CD14-positive monocyte (primary cell): ENCODE measurements at regions not wholly inside any gene's neighbourhood (a gene's known extent, or its start where the extent isn't known, plus 50 kb on each side); places are given as distances from the start of the nearest gene placed in this dataset.

ENCODE experiments used
- DNase-seq, 3 donors: peaks; one replicate each; pipeline ENCODE4 v3.0.0-alpha.2; 2011 to 2022
- H2AFZ ChIP-seq: 2 replicates; pipeline ENCODE4 v1.6.0; 2012; ENCODE audit warnings: mild to moderate bottlenecking, low read depth, low read length, inconsistent platforms; ENCODE audit not compliant: insufficient read depth, poor library complexity, severe bottlenecking
- H3K27ac ChIP-seq, 2 donors: 1 replicate in 1 of 2; 2 replicates in 1 of 2; pipeline ENCODE4 v1.5.1; 2012 to 2013; ENCODE audit warnings: low read length in 2 of 2, control low read depth in 1 of 2, inconsistent platforms in 1 of 2, low read depth in 1 of 2, mild to moderate bottlenecking in 1 of 2
- H3K27me3 ChIP-seq, 2 donors: one replicate each; pipeline versions ENCODE4 v1.6.0 to v1.6.1; 2011 to 2013; ENCODE audit warnings: low read length in 2 of 2; ENCODE audit not compliant: control insufficient read depth in 2 of 2, insufficient read depth in 2 of 2
- H3K36me3 ChIP-seq, 2 donors: replicated peaks in 1 of 2; 1 replicate in 1 of 2; 2 replicates in 1 of 2; pipeline versions ENCODE4 v1.5.1 to v1.6.1; 2012 to 2013; ENCODE audit warnings: low read length in 2 of 2, control low read depth in 1 of 2, inconsistent platforms in 1 of 2, mild to moderate bottlenecking in 1 of 2; ENCODE audit not compliant: insufficient read depth in 2 of 2, control insufficient read depth in 1 of 2
- H3K4me1 ChIP-seq, 2 donors: 1 replicate in 1 of 2; 2 replicates in 1 of 2; pipeline versions ENCODE4 v1.5.1 to v1.6.1; 2012 to 2013; ENCODE audit warnings: low read length in 2 of 2, control low read depth in 1 of 2, inconsistent platforms in 1 of 2, mild to moderate bottlenecking in 1 of 2, moderate library complexity in 1 of 2; ENCODE audit not compliant: insufficient read depth in 2 of 2, control insufficient read depth in 1 of 2
- H3K4me2 ChIP-seq: replicated peaks from 2 replicates; pipeline ENCODE3; 2012; ENCODE audit warnings: low read length, moderate library complexity, mild to moderate bottlenecking; ENCODE audit not compliant: poor library complexity, severe bottlenecking; ENCODE audit errors: extremely low read depth
- H3K4me3 ChIP-seq, 3 experiments: fragments of 200-600 bp in 1 of 3; sonication (generic) in 1 of 3; replicated peaks in 1 of 3; 1 replicate in 2 of 3; 2 replicates in 1 of 3; pipeline ENCODE4 v1.5.1; 2011 to 2013; ENCODE audit warnings: low read length in 3 of 3, mild to moderate bottlenecking in 3 of 3, control low read depth in 2 of 3, low read depth in 2 of 3, inconsistent platforms in 1 of 3, moderate library complexity in 1 of 3
- H3K79me2 ChIP-seq: 2 replicates; pipeline ENCODE4 v1.6.0; 2012; ENCODE audit warnings: mild to moderate bottlenecking, control low read depth, inconsistent platforms, low read length, moderate library complexity; ENCODE audit not compliant: insufficient read depth
- H3K9ac ChIP-seq: 2 replicates; pipeline ENCODE4 v1.6.0; 2017; ENCODE audit warnings: low read length, mild to moderate bottlenecking; ENCODE audit not compliant: insufficient read depth, poor library complexity, severe bottlenecking
- H3K9me3 ChIP-seq, 2 donors: replicated peaks in 1 of 2; 1 replicate in 1 of 2; 2 replicates in 1 of 2; pipeline versions ENCODE4 v1.5.1 to v1.6.1; 2012 to 2013; ENCODE audit warnings: low read length in 2 of 2, control low read depth in 1 of 2; ENCODE audit not compliant: control insufficient read depth in 1 of 2, insufficient read depth in 1 of 2
- H4K20me1 ChIP-seq: 2 replicates; pipeline ENCODE4 v1.6.0; 2012; ENCODE audit warnings: mild to moderate bottlenecking, low read length, control low read depth, moderate library complexity; ENCODE audit not compliant: insufficient read depth
- H3K27ac Mint-ChIP-seq, 7 donors: one replicate each; pipeline ENCODE4 v1.8.0; 2020; ENCODE audit warnings: mild to moderate bottlenecking in 7 of 7, mixed read lengths in 7 of 7, moderate library complexity in 6 of 7, inconsistent platforms in 2 of 7
- H3K27me3 Mint-ChIP-seq, 3 donors: one replicate each; pipeline ENCODE4 v1.8.0; 2021 to 2022; ENCODE audit warnings: low read depth in 3 of 3, mild to moderate bottlenecking in 3 of 3, mixed read lengths in 3 of 3, moderate library complexity in 3 of 3, inconsistent platforms in 1 of 3
- H3K36me3 Mint-ChIP-seq, 2 donors: one replicate each; pipeline ENCODE4 v1.8.0; 2020; ENCODE audit warnings: mixed read lengths in 2 of 2, inconsistent platforms in 1 of 2, mild to moderate bottlenecking in 1 of 2
- H3K4me1 Mint-ChIP-seq: one replicate; pipeline ENCODE4 v1.8.0; 2020; ENCODE audit warnings: mild to moderate bottlenecking, mixed read lengths
- H3K4me3 Mint-ChIP-seq, 2 donors: one replicate each; pipeline ENCODE4 v1.8.0; 2020; ENCODE audit warnings: mild to moderate bottlenecking in 2 of 2, mixed read lengths in 2 of 2, moderate library complexity in 1 of 2
- H3K9me3 Mint-ChIP-seq, 7 donors: one replicate each; pipeline ENCODE4 v1.8.0; 2020 to 2022; ENCODE audit warnings: mixed read lengths in 7 of 7, mild to moderate bottlenecking in 6 of 7, moderate library complexity in 6 of 7, inconsistent platforms in 2 of 7
- WGBS: methylation state at CpG from one replicate; pipeline ENCODE4 v1.1.5; 2013; ENCODE audit warnings: missing lambda C conversion rate; ENCODE audit not compliant: insufficient coverage; 5-methylcytosine and 5-hydroxymethylcytosine counted together
- intact Hi-C, 2 donors: fragments of 100-400 bp; cut with micrococcal nuclease; formaldehyde crosslinking; loops; one replicate each; pipeline versions ENCODE4 v1.15.0 to v1.15.1; 2023
- TF ChIP-seq, protein P1 (sequence below): fragments of 200-600 bp; IDR thresholded peaks from one replicate; pipeline ENCODE4 v1.8.0; 2022; ENCODE audit warnings: antibody characterized with exemption, mild to moderate bottlenecking

GRCh38 chr13:88649855-88650254 is 978.7 kb downstream of the SLITRK5 start:
- H3K4me3 Mint-ChIP-seq, result no peak overlapping the region
- Histone ChIP-seq H3K27ac (no peak overlapping the region), H3K4me3 (no peak overlapping the region), H3K4me2 (no peak overlapping the region), H3K36me3 (no peaks in the 10 kb centered on the region), H2AFZ (no peak overlapping the region), H3K9ac (no peak overlapping the region), H3K9me3 (peaks cover 10 to 28% of the 10 kb centered on the region in 2 donors), H3K79me2 (no peaks in the 10 kb centered on the region), H3K4me1 (no peaks in the 10 kb centered on the region), H4K20me1 (no peaks in the 10 kb centered on the region), H3K27me3 (no peaks in the 10 kb centered on the region)
- no peaks in the 10 kb centered on the region for H3K4me1 Mint-ChIP-seq
- intact Hi-C loops, result no loop called here
- no peaks in the 10 kb centered on the region for H3K36me3 Mint-ChIP-seq
- TF ChIP-seq, protein P1, sequence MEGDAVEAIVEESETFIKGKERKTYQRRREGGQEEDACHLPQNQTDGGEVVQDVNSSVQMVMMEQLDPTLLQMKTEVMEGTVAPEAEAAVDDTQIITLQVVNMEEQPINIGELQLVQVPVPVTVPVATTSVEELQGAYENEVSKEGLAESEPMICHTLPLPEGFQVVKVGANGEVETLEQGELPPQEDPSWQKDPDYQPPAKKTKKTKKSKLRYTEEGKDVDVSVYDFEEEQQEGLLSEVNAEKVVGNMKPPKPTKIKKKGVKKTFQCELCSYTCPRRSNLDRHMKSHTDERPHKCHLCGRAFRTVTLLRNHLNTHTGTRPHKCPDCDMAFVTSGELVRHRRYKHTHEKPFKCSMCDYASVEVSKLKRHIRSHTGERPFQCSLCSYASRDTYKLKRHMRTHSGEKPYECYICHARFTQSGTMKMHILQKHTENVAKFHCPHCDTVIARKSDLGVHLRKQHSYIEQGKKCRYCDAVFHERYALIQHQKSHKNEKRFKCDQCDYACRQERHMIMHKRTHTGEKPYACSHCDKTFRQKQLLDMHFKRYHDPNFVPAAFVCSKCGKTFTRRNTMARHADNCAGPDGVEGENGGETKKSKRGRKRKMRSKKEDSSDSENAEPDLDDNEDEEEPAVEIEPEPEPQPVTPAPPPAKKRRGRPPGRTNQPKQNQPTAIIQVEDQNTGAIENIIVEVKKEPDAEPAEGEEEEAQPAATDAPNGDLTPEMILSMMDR, result no peak
- DNase-seq, result no peak
- peaks cover 9 to 30% (median 18%) of the 10 kb centered on the region in 7 donors for H3K9me3 Mint-ChIP-seq
- no CpG with 5 or more reads among the region's 4 CpGs for WGBS
- peaks cover 0 to 2% (median 0%) of the 10 kb centered on the region in 3 donors for H3K27me3 Mint-ChIP-seq
- H3K27ac Mint-ChIP-seq, result no peak overlapping the region

DNA sequence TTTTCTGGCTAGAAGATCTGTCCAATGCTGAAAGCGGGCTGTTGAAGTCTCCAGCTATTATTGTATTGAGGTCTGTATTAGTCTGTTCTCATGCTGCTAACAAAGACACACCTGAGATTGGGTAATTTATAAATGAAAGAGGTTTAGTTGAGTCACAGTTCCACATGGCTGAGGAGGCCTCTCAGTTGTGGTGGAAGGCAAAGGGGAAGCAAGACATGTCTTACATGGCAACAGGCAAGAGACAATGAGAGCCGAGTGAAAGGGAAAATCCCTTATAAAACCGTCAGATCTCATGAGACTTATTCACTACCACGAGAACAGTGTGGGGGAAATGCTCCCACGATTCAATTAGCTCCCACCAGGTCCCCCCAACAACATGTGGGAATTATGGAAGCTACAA is 980.4 kb downstream of the SLITRK5 start:
- Mint-ChIP-seq H3K4me3 (no peak overlapping the region), H3K27ac (no peak overlapping the region), H3K27me3 (peaks cover 0 to 2% (median 0%) of the 10 kb centered on the region in 3 donors), H3K36me3 (no peaks in the 10 kb centered on the region), H3K4me1 (no peaks in the 10 kb centered on the region), H3K9me3 (peaks cover 9 to 21% (median 13%) of the 10 kb centered on the region in 7 donors)
- Histone ChIP-seq H3K79me2 (no peaks in the 10 kb centered on the region), H2AFZ (no peak overlapping the region), H3K27ac (no peak overlapping the region), H3K4me1 (no peaks in the 10 kb centered on the region), H3K36me3 (no peaks in the 10 kb centered on the region), H3K4me3 (no peak overlapping the region), H3K9ac (no peak overlapping the region), H4K20me1 (no peaks in the 10 kb centered on the region), H3K4me2 (no peak overlapping the region), H3K27me3 (no peaks in the 10 kb centered on the region), H3K9me3 (peaks cover 10 to 25% of the 10 kb centered on the region in 2 donors)
- TF ChIP-seq, protein P1, result no peak
- intact Hi-C loops, result no loop called here
- 86% methylated on average over 1 of the region's 5 CpGs for WGBS
- DNase-seq, result no peak
